ENCODE measurements at regions not wholly inside any gene's neighbourhood (a gene's known extent, or its start where the extent isn't known, plus 50 kb on each side); places are given as distances from the start of the nearest gene placed in this dataset.

DNA sequence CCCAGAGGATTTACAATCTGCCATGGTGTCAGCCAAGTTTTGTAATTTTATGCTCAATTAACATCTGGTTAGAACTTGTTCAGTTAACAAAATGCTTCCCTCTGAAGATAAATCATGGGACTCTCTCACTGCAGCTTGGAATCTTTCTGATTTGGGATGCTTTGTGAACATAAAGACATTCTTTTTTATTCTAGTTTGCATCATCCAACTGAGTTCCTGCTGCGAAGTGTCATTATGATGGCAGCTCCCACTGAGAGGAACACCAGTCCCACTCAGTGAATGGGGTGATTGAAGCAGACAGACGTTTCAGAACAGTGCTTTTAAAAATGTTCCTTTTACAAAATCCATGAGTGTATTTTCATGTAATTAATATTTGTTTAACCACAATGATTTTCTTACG is 863.8 kb downstream of the TLE4 start:
- TF ChIP-seq, protein P1, sequence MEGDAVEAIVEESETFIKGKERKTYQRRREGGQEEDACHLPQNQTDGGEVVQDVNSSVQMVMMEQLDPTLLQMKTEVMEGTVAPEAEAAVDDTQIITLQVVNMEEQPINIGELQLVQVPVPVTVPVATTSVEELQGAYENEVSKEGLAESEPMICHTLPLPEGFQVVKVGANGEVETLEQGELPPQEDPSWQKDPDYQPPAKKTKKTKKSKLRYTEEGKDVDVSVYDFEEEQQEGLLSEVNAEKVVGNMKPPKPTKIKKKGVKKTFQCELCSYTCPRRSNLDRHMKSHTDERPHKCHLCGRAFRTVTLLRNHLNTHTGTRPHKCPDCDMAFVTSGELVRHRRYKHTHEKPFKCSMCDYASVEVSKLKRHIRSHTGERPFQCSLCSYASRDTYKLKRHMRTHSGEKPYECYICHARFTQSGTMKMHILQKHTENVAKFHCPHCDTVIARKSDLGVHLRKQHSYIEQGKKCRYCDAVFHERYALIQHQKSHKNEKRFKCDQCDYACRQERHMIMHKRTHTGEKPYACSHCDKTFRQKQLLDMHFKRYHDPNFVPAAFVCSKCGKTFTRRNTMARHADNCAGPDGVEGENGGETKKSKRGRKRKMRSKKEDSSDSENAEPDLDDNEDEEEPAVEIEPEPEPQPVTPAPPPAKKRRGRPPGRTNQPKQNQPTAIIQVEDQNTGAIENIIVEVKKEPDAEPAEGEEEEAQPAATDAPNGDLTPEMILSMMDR (IDR thresholded peaks at IDR 0.05 in 4 of 5, conservative IDR thresholded peaks at IDR 0.05 in 1 of 5) = no peak
- TF ChIP-seq POLR2A (IDR thresholded peaks at IDR 0.05) = no peak
